IPS-11a (cell line): ENCODE measurements at regions not wholly inside any gene's neighbourhood (a gene's known extent, or its start where the extent isn't known, plus 50 kb on each side); places are given as distances from the start of the nearest gene placed in this dataset.

Source experiments
- H3K4me3 ChIP-seq: one replicate; pipeline ENCODE4 v1.5.1; 2013; ENCODE audit warnings: low read depth, low read length, control low read depth

DNA sequence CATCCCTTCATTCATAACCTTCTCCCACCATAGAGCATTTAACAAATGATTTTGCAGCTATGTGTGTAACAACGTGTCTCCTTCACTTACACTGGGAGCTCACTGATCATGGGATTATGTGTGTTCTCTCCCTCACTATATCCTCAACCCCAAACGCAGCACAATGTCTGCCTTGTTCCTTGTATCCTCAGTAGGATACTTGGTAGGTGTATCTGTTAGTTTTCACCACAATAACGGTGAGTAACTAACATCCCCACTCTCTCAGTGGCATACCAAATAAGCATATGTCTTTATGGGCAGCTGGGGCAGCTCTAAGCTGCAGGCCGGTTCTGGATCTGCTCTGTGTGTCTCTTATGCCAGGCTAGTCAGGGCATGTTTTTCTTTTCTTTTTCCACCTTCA is 166.7 kb upstream of the PWP1 start:
- H3K4me3 ChIP-seq = no peak overlapping the region

GRCh38 chr12:107519906-107520859 is 165.4 kb upstream of the PWP1 start:
- no peak overlapping the region for H3K4me3 ChIP-seq

GRCh38 chr12:107521826-107522355 is 163.7 kb upstream of the PWP1 start:
- H3K4me3 ChIP-seq = no peak overlapping the region

- no peak overlapping the region for H3K4me3 ChIP-seq
Measured at GRCh38 chr12:107522692-107523477, 162.7 kb upstream of the PWP1 start.

DNA sequence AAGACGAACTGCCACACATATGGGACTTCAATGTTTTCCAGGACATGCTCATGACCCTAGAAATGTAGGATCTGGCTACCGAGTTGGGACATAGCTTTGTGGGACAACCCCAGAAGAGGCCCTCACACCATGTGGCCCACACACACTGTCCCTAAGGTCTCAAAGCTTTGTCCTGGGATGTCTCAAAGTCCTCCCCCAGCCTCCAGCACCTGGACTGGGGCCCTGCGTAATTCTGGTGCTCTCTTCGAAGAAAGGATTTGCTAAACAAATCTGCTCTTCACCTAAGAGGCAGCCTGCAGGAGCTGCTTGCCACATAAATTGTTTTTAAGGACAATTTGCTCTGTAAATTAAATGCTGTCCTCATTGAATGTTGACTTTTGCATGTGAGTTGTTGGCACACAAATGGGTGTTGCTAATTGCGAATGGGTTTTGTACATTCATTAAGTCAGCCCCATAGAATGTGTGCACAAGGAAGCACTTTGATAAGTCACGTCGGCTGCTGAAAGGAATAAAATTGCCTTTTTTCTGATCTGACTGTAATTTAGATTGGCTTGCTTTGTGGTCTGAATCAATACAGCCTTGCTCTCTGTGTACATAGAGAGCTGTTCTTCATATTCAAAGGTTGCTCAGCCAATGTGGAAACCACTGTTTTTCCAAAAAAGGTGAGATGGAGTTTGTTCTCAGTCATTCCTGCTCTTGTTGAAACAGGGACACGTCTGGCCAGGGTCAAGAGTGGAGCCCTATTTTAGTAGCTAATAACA is 161.6 kb upstream of the PWP1 start:
- no peak overlapping the region for H3K4me3 ChIP-seq

DNA sequence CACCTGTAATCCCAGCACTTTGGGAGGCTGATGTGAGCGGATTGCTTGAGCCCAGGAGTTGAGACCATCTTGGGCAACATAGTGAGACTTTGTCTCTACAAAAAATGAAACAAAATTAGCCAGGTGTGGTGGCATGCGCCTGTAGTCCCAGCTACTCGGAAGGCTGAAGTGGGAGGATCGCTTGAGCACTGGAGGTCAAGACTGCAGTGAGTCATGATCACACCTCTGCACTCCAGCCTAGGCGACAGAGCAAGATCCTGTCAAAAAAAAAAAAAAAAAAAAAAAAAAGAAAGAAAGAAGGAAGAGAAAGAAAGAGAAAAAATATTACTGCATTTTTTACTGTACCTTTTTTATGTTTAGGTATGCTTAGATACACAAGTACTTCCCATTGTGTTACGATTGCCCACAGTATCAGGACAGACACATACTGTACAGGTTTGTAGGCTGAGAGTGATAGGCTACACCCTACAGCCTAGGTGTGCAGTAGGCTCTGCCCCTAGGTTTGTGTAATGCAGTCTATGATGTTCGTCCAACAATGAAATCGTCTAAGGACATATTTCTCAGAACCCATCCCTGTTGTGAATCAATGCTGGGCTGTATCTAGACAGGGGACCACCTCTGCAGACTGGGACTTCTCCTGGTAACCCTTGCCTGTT is 160.4 kb upstream of the PWP1 start:
- no peak overlapping the region for H3K4me3 ChIP-seq

GRCh38 chr12:107525719-107526554 is 159.7 kb upstream of the PWP1 start:
- H3K4me3 ChIP-seq = no peak overlapping the region

- H3K4me3 ChIP-seq = no peak overlapping the region
Measured at GRCh38 chr12:107526555-107527180, 158.9 kb upstream of the PWP1 start.

GRCh38 chr12:107528731-107529365 is 156.8 kb upstream of the PWP1 start:
- no peak overlapping the region for H3K4me3 ChIP-seq

DNA sequence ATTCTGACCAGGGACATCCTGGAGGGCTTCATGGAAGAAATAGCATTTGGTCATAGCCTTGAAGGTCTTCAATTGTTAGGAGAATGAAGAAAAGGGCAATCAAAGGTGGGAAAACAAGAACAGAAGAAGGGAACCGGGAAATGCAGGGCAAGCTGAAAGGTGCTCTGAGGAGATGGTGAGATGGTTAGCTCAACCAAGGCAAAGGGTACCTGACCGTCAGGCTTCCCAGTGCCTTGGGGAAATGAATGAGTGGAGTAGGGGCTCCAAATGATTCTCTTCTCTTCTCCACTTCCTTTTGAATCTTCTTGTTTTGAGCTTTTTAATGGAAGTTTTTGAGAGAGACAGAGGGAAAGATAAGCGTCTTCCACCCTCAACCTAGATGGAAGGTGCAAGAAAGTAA is 155.6 kb upstream of the PWP1 start:
- H3K4me3 ChIP-seq = no peak overlapping the region

DNA sequence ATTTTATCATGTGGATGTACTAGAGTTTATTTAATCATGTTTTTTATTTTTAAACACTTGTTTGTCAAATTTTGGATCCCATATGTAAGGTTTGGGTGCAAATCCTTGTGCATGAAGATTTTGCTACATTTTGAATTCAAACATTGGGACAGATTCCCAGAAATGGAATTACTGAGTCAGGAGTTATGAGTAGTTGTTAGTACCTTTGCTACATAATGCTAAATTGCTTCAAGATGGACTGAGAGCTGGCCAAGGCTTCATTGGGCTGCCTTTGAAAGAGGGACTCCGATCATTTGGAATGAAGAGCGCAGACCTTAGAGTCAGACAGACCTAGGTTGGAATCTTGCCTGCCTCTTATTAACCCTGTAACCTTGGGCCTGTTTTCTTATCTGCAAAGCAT is 154.9 kb upstream of the PWP1 start:
- no peak overlapping the region for H3K4me3 ChIP-seq

DNA sequence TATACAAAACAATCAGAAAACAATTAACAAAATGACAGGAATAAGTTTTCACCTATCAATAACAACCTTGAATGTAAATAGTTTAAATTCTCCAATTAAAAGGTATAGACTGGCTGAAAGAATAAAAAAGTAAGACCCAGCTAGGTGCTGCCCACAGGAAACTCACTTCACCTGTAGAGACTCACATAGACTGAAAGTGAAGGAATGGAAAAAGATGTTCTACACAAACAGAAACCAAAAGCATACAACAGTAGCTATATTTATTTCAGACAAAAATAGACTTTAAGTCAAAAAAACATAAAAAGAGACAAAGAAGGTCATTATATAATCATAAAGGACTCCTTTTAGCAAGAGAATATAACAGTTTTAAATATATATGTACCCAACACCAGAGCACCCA is 152.4 kb upstream of the PWP1 start:
- no peak overlapping the region for H3K4me3 ChIP-seq

GRCh38 chr12:107536613-107537012 is 149.0 kb upstream of the PWP1 start:
- no peak overlapping the region for H3K4me3 ChIP-seq

GRCh38 chr12:107537464-107538119 is 148.0 kb upstream of the PWP1 start:
- no peak overlapping the region for H3K4me3 ChIP-seq

- no peak overlapping the region for H3K4me3 ChIP-seq
Measured at GRCh38 chr12:107539196-107539939, 146.2 kb upstream of the PWP1 start.

DNA sequence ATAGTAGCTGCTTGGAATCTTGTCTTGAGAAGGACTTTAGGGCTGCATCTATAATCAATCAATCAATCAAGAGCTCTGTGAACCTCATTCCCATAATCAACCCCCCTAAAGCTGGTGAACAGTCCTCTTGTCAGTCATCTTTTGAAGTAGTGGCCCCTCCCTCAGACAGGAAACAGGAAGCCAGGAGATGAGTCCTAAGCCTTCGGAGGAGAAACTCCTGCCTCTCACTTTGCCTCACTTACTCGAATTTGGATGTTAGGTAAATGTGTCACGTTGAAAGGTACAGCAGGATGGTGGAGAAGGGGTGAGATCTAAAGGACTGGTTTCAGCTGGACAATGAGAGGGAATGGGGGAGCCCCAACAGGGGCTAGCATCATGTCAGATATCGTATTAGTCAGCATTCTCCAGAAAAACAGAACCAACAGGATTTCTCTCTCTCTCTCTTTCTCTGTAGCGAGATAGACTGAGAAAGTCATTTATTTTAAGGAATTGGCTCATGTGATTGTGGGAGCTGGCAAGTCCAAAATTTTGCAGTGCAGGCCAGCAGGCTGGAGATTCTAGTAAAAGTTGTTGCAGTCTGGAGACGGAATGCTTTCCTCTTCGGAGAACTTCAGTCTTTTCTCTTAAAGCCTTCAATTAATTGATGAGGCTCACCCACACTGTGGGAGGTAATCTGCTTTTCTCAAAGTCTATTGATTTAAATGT is 144.4 kb upstream of the PWP1 start:
- no peak overlapping the region for H3K4me3 ChIP-seq

GRCh38 chr12:107543416-107543815 is 142.2 kb upstream of the PWP1 start:
- H3K4me3 ChIP-seq = no peak overlapping the region
